CD4-positive, alpha-beta T cell (primary cell): ENCODE measurements at regions not wholly inside any gene's neighbourhood (a gene's known extent, or its start where the extent isn't known, plus 50 kb on each side); places are given as distances from the start of the nearest gene placed in this dataset.

Source experiments
- ATAC-seq: fragments of 200-7000 bp; cut with Tn5 transposase; one replicate; pipeline ENCODE4 v1.10.0; 2022; ENCODE audit warnings: mild to moderate bottlenecking; ENCODE audit not compliant: poor library complexity
- CTCF ChIA-PET: fragments of 350-600 bp; sonication (Branson Sonifier 250); formaldehyde crosslinking; loops from one replicate; lab custom pipeline; 2021; ENCODE audit warnings: antibody characterized with exemption, inconsistent platforms; lab: Charles Lee
- POLR2A ChIA-PET: fragments of 350-600 bp; sonication (Branson Sonifier 250); formaldehyde crosslinking; loops from one replicate; lab custom pipeline; 2021; ENCODE audit warnings: antibody characterized with exemption, inconsistent platforms; lab: Charles Lee
- DNase-seq, 14 experiments: peaks; one replicate each; pipeline ENCODE4 v3.0.0-alpha.2; 2013 to 2020; ENCODE audit warnings: mixed read lengths in 2 of 14
- H3K27ac ChIP-seq, 2 donors: one replicate each; pipeline versions ENCODE4 v1.5.1 to v1.7.0; 2013; ENCODE audit warnings: low read length in 2 of 2, low read depth in 1 of 2, mild to moderate bottlenecking in 1 of 2
- H3K27me3 ChIP-seq, 2 experiments: 1 replicate in 1 of 2; 2 replicates in 1 of 2; pipeline versions ENCODE4 v1.6.1 to v1.7.0; 2013; ENCODE audit warnings: low read length in 2 of 2, control low read depth in 1 of 2, mild to moderate bottlenecking in 1 of 2, moderate library complexity in 1 of 2; ENCODE audit not compliant: insufficient read depth in 2 of 2, control insufficient read depth in 1 of 2
- H3K36me3 ChIP-seq: one replicate; pipeline ENCODE4 v1.6.1; 2013; ENCODE audit warnings: low read length, control low read depth; ENCODE audit not compliant: insufficient read depth
- H3K4me1 ChIP-seq: one replicate; pipeline ENCODE4 v1.6.1; 2013; ENCODE audit warnings: low read length, control low read depth; ENCODE audit not compliant: insufficient read depth
- H3K4me3 ChIP-seq: one replicate; pipeline ENCODE4 v1.5.1; 2013; ENCODE audit warnings: mild to moderate bottlenecking, low read length, moderate library complexity
- H3K9me3 ChIP-seq, 2 experiments: 1 replicate in 1 of 2; 2 replicates in 1 of 2; pipeline versions ENCODE4 v1.6.1 to v1.7.0; 2013; ENCODE audit warnings: low read length in 2 of 2, mild to moderate bottlenecking in 2 of 2, control low read depth in 1 of 2, moderate library complexity in 1 of 2; ENCODE audit not compliant: control insufficient read depth in 1 of 2, insufficient read depth in 1 of 2
- H3K27ac Mint-ChIP-seq: one replicate; pipeline ENCODE4 v1.8.0; 2020; ENCODE audit warnings: mixed read lengths
- H3K27me3 Mint-ChIP-seq: one replicate; pipeline ENCODE4 v1.8.0; 2021; ENCODE audit warnings: mixed read lengths
- H3K36me3 Mint-ChIP-seq: one replicate; pipeline ENCODE4 v1.8.0; 2021; ENCODE audit warnings: low read depth, mixed read lengths
- H3K4me1 Mint-ChIP-seq: one replicate; pipeline ENCODE4 v1.8.0; 2021; ENCODE audit warnings: low read depth, mixed read lengths
- H3K4me3 Mint-ChIP-seq: one replicate; pipeline ENCODE4 v1.8.0; 2020; ENCODE audit warnings: mild to moderate bottlenecking, mixed read lengths
- H3K9me3 Mint-ChIP-seq: one replicate; pipeline ENCODE4 v1.8.0; 2020; ENCODE audit warnings: mixed read lengths
- intact Hi-C, 2 experiments: fragments of 100-400 bp; cut with DNase I in 1 of 2; cut with micrococcal nuclease in 1 of 2; formaldehyde crosslinking; loops; one replicate each; pipeline versions ENCODE4 v1.15.1 to v1.9.0; 2023 to 2025; cut with DNase I, micrococcal nuclease
- TF ChIP-seq, protein P1 (sequence below): fragments of 200-600 bp; IDR thresholded peaks from one replicate; pipeline ENCODE4 v1.8.0; 2022; ENCODE audit warnings: antibody characterized with exemption, mild to moderate bottlenecking

DNA sequence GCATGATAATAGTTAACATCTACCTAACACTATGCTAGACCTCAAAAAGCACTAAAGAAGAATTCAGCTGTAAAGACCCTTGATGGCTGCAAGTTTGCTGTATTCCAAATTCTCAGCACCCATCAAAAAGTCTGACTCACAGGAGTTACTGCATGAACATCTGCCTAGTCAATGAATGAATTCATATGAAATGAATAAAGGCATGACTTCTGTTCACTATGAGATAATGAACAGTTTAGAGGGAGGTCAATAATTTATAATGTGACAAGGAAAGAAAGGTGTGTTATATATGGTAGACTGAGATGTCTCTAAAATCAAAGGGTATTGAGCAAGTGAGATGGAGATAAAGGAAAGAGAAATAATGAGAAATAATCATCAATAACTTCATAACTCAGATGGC lies 508.2 kb upstream of the TGFBR2 start:
- intact Hi-C loops: no loop called here
- TF ChIP-seq, protein P1, sequence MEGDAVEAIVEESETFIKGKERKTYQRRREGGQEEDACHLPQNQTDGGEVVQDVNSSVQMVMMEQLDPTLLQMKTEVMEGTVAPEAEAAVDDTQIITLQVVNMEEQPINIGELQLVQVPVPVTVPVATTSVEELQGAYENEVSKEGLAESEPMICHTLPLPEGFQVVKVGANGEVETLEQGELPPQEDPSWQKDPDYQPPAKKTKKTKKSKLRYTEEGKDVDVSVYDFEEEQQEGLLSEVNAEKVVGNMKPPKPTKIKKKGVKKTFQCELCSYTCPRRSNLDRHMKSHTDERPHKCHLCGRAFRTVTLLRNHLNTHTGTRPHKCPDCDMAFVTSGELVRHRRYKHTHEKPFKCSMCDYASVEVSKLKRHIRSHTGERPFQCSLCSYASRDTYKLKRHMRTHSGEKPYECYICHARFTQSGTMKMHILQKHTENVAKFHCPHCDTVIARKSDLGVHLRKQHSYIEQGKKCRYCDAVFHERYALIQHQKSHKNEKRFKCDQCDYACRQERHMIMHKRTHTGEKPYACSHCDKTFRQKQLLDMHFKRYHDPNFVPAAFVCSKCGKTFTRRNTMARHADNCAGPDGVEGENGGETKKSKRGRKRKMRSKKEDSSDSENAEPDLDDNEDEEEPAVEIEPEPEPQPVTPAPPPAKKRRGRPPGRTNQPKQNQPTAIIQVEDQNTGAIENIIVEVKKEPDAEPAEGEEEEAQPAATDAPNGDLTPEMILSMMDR: no peak
- H3K36me3 Mint-ChIP-seq: no peaks in the 10 kb centered on the region
- DNase-seq (no peak), ATAC-seq (no peak)
- H3K4me1 Mint-ChIP-seq: no peaks in the 10 kb centered on the region
- H3K9me3 ChIP-seq: no peaks in the 10 kb centered on the region
- H3K27ac Mint-ChIP-seq: no peak overlapping the region
- H3K4me3 Mint-ChIP-seq: no peak overlapping the region
- H3K36me3 ChIP-seq: no peaks in the 10 kb centered on the region
- no peaks in the 10 kb centered on the region for H3K27me3 ChIP-seq
- H3K27me3 Mint-ChIP-seq: no peaks in the 10 kb centered on the region
- no peak overlapping the region for H3K27ac ChIP-seq
- H3K4me1 ChIP-seq: no peaks in the 10 kb centered on the region
- peaks cover 3% of the 10 kb centered on the region for H3K9me3 Mint-ChIP-seq
- CTCF ChIA-PET: no interaction called here
- POLR2A ChIA-PET: no interaction called here
- no peak overlapping the region for H3K4me3 ChIP-seq

DNA sequence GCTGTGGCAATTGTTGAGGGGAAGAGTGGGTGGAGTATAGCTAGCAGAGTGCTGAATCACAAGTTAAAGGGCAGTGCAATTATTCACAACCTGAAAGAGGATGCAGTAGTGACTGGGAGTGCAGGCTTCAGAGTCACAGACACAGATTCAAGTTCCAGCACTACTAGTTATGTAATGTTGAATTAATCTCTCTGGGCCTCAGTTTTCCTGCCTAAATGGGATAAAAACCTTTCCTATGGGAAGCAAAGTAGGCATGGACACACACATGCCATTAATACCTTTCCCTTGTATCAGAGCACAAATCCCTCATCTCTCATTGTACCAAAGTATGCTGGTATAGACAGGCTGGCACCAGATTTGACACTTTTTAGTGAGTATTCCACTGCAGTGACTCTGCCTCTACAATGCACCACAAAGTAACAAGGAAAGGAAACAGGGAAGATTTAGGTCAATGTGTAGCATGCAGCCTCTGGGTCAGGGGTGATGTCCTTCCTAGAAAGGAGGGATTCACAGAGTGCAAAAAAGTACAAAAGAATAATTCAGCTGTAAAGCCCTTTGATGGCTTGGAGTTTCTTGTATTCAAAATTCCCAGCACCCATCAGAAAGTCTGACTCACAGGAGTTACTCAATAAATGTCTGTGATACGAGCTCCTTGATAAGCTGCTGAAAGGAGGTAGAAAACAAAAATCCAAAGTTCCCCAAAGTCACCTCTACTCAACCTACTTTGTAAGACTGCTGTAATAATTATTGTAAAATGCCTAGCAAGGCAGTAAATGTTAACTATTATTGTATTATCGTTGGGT lies 507.5 kb upstream of the TGFBR2 start:
- Mint-ChIP-seq H3K27ac (no peak overlapping the region), H3K27me3 (no peaks in the 10 kb centered on the region)
- intact Hi-C loops: no loop called here

DNA sequence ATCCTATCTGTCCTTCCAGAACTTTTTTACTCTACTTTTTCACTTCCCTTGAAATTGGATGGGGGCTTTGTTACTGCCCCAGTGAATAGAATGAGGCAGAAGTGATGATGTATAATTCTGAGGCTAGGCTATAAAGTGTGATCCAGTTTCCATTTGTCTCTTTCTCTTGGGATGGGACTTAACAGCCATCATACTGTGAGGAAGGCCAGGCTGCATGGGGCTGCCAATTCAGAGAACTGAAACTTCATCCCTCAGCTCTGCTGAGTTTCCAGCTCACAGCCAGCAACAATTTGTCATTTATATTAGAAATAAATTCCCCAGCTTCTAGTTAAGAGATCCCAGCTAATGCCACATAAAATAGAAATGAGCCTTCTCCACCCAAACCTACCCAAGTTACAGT lies 504.0 kb upstream of the TGFBR2 start:
- H3K9me3 Mint-ChIP-seq: no peaks in the 10 kb centered on the region
- Histone ChIP-seq H3K4me3 (no peak overlapping the region), H3K36me3 (no peaks in the 10 kb centered on the region), H3K27me3 (no peaks in the 10 kb centered on the region), H3K9me3 (no peaks in the 10 kb centered on the region), H3K4me1 (no peaks in the 10 kb centered on the region), H3K27ac (no peak overlapping the region)
- H3K27ac Mint-ChIP-seq: no peak overlapping the region
- ChIA-PET POLR2A (no interaction called here), CTCF (no interaction called here)
- no peak for DNase-seq
- TF ChIP-seq, protein P1: no peak
- H3K4me1 Mint-ChIP-seq: no peaks in the 10 kb centered on the region
- intact Hi-C loops: no loop called here
- peaks cover 4% of the 10 kb centered on the region for H3K27me3 Mint-ChIP-seq
- no peaks in the 10 kb centered on the region for H3K36me3 Mint-ChIP-seq
- H3K4me3 Mint-ChIP-seq: no peak overlapping the region
- no peak for ATAC-seq

More for the DNA sequence above, 507.5 kb upstream of the TGFBR2 start:
- Mint-ChIP-seq H3K4me1 (no peaks in the 10 kb centered on the region), H3K36me3 (no peaks in the 10 kb centered on the region), H3K4me3 (no peak overlapping the region), H3K9me3 (peaks cover 3% of the 10 kb centered on the region)
- H3K27ac ChIP-seq: no peak overlapping the region
- ChIA-PET POLR2A (no interaction called here), CTCF (no interaction called here)
- H3K4me3 ChIP-seq: no peak overlapping the region
- no peaks in the 10 kb centered on the region for H3K36me3 ChIP-seq
- no peaks in the 10 kb centered on the region for H3K9me3 ChIP-seq
- H3K27me3 ChIP-seq: no peaks in the 10 kb centered on the region
- DNase-seq (no peak), ATAC-seq (no peak)
- TF ChIP-seq, protein P1: no peak
- no peaks in the 10 kb centered on the region for H3K4me1 ChIP-seq
